ENCODE measurements at regions not wholly inside any gene's neighbourhood (a gene's known extent, or its start where the extent isn't known, plus 50 kb on each side); places are given as distances from the start of the nearest gene placed in this dataset.

GRCh38 chr9:89814340-89815040, 209.7 kb downstream of the GADD45G start:
- DNase-seq: no peak

- DNase-seq: no peak
Measured at GRCh38 chr9:89815061-89815902, 210.5 kb downstream of the GADD45G start.

- no peak for DNase-seq
Measured at GRCh38 chr9:89815903-89816573, 211.2 kb downstream of the GADD45G start.

- no peak for DNase-seq
Measured at GRCh38 chr9:89817151-89817950, 212.5 kb downstream of the GADD45G start.

GRCh38 chr9:89820337-89820736, 215.5 kb downstream of the GADD45G start:
- DNase-seq: no peak

DNA sequence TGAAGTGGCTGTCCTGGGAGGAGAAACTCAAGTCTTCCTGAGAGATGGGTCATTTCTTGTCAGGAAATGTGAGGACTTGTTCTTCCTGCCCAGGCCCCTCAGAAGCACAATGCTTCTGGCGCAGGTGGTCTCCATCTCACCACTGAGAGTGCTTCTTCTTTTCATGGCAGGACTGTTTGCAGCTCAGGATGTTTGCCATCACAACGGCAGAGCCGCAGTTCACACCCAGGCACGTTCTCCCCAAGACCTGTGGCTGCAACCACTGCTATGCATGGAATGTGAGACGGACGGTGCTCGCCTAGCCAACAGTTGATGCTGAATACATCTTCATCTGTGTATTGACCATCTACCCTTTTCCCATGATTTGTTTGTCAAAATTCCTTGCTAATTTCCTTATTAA, 216.3 kb downstream of the GADD45G start:
- DNase-seq: no peak

GRCh38 chr9:89822996-89823395, 218.2 kb downstream of the GADD45G start:
- no peak for DNase-seq

DNA sequence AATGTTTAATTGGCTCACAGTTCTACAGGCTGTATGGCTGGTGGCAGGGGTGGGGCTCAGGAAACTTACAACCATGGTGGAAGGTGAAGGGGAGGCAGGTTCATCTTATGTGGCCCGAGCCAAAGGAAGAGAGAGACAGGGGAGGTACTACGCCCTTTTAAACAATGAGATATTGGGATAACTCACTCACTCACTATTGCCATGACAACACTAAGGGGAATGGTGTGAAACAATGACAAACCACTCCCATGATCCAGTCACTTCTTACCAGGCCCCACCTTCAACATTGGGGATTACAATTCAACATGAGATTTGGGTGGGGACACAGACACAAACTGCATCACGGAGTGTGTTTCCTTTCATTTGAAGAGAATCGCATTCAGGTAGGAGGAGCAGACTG, 220.9 kb downstream of the GADD45G start:
- no peak for DNase-seq

DNA sequence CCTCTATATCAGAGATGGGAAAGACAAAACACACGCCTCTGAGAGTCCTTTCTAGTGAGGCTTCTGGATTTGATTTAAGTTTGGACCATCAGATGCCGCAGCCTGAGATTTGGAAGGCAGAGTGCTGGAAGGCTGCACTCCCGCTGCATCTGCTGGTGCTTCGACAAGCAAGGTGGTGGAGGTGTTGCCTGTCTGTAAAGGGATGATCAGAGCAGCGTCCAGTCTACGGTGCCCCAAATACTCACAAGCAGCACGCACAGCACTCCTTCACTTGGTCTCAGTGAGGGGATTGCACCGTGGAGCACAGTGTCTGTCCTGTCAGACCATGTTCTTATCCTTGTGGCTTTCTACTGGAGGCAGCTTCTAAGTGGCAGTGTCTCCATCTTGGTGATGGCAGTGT, 221.4 kb downstream of the GADD45G start:
- no peak for DNase-seq

GRCh38 chr9:89829346-89829745, 224.5 kb downstream of the GADD45G start:
- DNase-seq: no peak

DNA sequence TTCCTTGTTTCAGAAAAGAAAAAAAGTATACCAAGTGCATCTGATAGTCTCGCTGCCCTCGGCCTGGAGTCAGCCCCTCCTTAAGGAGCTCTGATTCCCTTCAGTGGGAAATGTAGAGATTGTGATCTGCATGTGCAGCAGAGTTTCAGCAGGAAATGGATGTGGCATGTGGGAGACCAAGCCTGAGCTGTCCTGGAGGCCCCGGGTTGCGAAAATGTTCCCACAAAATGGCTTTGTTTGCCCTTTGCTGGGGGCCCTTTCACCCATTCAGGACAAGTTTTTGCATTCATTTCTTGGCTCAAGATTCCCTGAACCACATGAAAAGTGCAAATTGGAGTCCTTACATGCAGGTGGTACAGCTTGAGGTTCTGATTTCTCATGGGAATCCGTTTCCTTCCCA, 230.9 kb downstream of the GADD45G start:
- DNase-seq: no peak

DNA sequence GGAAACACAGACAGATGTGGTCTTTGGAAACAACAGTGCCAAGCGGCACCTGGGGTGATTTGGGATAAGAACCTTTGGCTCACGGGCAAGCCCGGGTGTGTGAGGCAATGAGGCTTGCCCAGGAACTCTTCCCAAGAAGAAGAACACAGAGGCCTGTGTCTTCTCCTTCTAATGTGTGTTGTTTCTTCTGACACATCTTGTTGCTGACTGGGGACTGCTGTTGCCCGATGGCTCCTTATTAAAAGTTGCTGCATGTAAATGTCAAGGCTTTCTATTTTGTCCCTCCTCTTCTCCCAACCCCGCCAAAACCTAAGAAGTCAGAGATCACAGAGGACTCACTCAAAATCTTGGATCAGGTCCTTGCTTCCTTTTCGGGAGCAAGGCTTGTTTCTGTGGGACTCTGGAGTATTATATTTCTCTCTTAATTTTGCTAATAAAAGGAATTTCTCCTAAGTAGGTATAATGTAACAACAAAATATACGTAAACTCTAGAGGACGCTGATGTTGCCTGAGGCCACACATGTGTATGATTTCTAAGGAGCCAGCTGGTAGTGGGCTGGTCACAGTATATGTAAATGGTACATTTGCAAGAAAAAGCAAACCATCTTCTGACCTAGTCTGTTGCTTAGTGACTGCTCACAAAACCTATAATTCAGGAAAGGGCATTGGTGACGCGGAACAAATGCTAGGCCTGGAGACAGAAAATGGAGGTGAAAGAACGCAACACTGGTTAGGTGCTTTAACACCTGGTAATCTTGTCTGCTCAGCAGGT, 232.5 kb downstream of the GADD45G start:
- DNase-seq: no peak

GRCh38 chr9:89837934-89838310, 233.1 kb downstream of the GADD45G start:
- DNase-seq: no peak

GRCh38 chr9:89838621-89839020, 233.8 kb downstream of the GADD45G start:
- DNase-seq: no peak

DNA sequence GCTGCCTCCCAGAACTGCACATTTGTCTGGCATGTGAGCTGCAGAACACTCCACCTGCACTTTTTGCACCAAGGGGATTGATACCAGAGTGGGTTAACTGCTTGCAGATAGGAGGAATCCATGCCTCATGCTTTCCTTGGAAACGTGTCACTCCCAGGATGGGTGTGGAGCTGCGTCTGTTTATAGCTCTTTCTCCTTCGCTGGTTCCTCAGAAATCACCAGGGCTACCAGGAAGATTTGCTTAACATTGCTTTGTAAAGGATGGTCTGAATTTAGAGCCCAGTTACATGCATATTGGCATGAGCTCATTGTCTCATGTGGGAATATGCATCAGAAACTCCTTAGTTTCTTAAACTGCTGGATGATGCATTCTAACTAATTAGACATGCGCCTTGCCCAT, 234.6 kb downstream of the GADD45G start:
- no peak for DNase-seq

DNA sequence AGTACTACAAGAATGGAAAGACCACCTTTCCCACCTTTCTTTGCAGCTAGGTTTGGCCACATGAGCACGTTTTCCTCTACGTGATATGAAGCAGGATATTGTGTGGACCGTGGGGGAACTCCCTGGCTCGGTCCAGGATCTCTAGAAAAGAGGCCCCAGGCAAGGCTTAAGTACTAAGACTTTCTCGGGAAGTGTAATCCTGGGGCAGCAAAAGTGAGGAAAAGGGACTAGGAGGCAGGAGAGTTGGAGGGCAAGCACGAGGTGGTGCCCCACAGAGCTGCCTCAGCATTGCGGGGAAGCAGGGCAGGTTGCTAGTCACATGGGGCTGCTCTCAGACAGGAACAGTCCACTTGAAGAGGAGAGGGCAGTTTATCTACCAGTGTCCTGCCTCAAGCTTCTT, 235.1 kb downstream of the GADD45G start:
- DNase-seq: no peak

- DNase-seq: no peak
Measured at GRCh38 chr9:89841456-89841855, 236.6 kb downstream of the GADD45G start.

GRCh38 chr9:89842267-89842768, 237.5 kb downstream of the GADD45G start:
- DNase-seq: no peak

DNA sequence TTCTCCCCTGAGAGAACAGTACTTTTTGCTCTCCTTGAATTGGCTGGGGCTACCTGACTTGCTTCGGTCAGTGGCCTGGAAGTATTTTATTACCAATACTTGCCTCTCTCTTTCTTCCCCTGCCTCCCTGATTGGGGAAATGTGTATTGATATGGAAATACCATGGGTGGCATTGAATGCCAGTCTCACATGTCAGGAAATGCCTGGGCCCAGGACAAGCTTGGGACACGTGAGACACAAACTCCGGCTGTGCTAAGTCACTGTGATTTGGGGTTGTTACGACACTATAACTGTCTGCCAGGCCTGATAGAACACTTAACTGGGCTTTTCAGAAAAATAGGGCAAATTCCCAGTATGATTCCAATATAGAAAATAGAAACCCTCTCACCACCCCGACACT, 238.3 kb downstream of the GADD45G start:
- DNase-seq: no peak

GRCh38 chr9:89843591-89843990, 238.8 kb downstream of the GADD45G start:
- DNase-seq: no peak

DNA sequence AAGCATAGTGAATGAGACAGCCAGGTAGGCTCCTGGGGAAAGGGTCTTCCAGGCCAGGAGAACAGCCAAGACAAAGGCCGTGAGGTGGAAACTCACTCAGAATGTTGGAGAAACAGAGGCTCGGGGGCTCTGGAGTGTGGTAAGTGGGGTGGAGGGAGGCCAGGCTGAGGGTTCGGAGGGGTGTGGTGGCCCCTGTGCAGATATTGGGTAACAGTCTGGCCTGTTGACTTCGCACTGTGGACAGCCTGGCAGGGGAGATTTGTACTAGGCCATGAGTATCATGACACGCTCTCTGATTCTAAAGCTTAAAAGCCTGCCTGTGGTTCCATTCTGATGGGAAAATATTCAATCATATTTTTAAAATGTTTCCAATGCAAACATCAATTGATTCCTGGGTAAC, 239.3 kb downstream of the GADD45G start:
- DNase-seq: no peak

- DNase-seq: no peak
Measured at GRCh38 chr9:89844535-89844934, 239.7 kb downstream of the GADD45G start.
